AG04450 (cell line): ENCODE measurements at regions not wholly inside any gene's neighbourhood (a gene's known extent, or its start where the extent isn't known, plus 50 kb on each side); places are given as distances from the start of the nearest gene placed in this dataset.

Source experiments
- CTCF ChIA-PET: fragments of 300-600, 350-600 bp; formaldehyde crosslinking; extraction: SDS; loops from one replicate; lab custom pipeline; 2022; ENCODE audit warnings: antibody characterized with exemption, inconsistent platforms; lab: Charles Lee
- POLR2A ChIA-PET: fragments of 350-600 bp; formaldehyde crosslinking; extraction: SDS; loops from one replicate; lab custom pipeline; 2021; ENCODE audit warnings: antibody characterized with exemption, inconsistent platforms; lab: Yijun Ruan, JAX
- DNase-seq: peaks from one replicate; pipeline ENCODE4 v3.0.0-alpha.2; 2011; ENCODE audit warnings: low read depth, low spot score
- H3K27ac ChIP-seq: one replicate; pipeline ENCODE4 v1.5.1; 2012; ENCODE audit warnings: low read depth, low read length, control low read depth
- H3K27me3 ChIP-seq: one replicate; pipeline ENCODE4 v1.6.0; 2012; ENCODE audit warnings: low read length; ENCODE audit not compliant: control insufficient read depth, insufficient read depth
- H3K4me3 ChIP-seq: 2 replicates; pipeline ENCODE4 v1.5.1; 2011; ENCODE audit warnings: mild to moderate bottlenecking, low read depth, low read length, control low read depth
- H3K9me3 ChIP-seq: 2 replicates; pipeline ENCODE4 v1.5.1; 2012; ENCODE audit warnings: low read length; ENCODE audit not compliant: control insufficient read depth, insufficient read depth
- CTCF ChIP-seq: IDR thresholded peaks from 2 replicates; pipeline ENCODE4 v1.5.1; 2011; ENCODE audit warnings: low read depth, low read length, control low read depth, inconsistent platforms

DNA sequence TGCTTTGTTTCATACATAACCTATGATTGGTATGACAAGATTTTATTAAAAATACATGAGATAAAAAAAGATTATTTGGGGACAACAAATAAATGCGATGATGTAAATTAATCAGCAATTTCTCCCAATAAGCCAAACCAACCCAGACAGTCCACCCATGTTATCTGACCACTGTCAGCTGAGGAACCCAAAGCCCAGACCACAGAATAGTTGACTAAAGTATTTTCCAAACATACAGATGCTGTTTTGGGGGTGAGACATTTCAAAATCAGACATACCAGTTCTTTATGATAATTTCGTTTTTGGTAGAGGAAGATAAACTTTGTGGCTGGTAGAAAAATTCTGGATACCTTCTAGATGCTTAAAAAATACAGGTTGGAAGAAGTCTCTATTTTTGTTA is 650.8 kb upstream of the FAM241A start:
- Histone ChIP-seq H3K4me3 (no peak overlapping the region), H3K27me3 (no peaks in the 10 kb centered on the region), H3K27ac (no peak overlapping the region), H3K9me3 (no peaks in the 10 kb centered on the region)
- ChIA-PET POLR2A (interaction anchor here (1.0 kb wide), 1 partner anchor 44 kb away, joined by 12 read pairs; no protein-coding TSS in a partner anchor), CTCF (interaction anchor here (1.2 kb wide), 1 partner anchor 16 kb away, joined by 4 read pairs; no protein-coding TSS in a partner anchor)
- TF ChIP-seq CTCF: no peak
- DNase-seq: no peak

DNA sequence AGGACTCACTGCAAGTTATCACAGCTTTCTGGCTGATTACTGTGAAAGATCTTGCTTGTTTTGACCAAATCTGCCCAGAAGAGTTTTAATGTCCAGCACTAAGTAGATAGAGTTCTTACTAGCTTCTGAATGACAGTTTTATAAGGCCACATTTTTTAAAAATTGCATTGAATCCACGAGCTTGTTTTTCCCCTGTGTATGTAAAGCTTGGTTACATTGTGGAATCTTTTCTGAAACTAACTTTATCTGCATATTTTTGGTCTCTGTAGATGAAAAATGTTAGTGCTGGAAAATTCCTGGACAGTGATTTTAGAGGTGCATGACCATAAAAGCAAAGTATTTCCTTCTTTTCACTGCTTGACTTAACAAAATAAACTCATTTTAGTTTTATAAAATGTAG is 650.3 kb upstream of the FAM241A start:
- H3K27ac ChIP-seq: no peak overlapping the region
- H3K27me3 ChIP-seq: no peaks in the 10 kb centered on the region
- H3K9me3 ChIP-seq: no peaks in the 10 kb centered on the region
- DNase-seq: no peak
- ChIA-PET CTCF (interaction anchor here (1.2 kb wide), 1 partner anchor 15 kb away, joined by 4 read pairs; no protein-coding TSS in a partner anchor), POLR2A (interaction anchor here (1.0 kb wide), 1 partner anchor 43 kb away, joined by 12 read pairs; no protein-coding TSS in a partner anchor)
- no peak overlapping the region for H3K4me3 ChIP-seq
- TF ChIP-seq CTCF: no peak

DNA sequence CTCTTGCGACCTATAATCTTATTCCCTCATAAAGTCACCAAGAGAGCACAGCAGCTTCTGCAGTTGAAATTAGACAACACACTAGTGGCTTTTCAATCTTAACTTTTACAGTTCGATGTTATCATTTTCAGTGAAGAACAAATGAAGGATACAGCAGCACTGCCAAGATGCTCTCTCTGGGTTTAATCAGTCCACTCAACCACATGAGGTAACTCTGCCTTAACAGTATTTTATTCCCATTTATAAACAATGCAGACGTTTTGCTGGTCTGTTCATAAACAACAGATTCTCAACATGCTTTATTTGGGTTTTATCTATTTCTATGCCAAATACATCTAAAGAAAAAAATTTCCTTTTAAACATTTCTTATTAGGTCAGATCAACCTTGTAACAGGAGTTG is 646.0 kb upstream of the FAM241A start:
- no peak for DNase-seq
- H3K27ac ChIP-seq: no peak overlapping the region
- no peaks in the 10 kb centered on the region for H3K9me3 ChIP-seq
- no peak for TF ChIP-seq CTCF
- H3K27me3 ChIP-seq: no peaks in the 10 kb centered on the region
- ChIA-PET CTCF (interaction anchor here (0.8 kb wide), 1 partner anchor 18 kb away, joined by 4 read pairs; no protein-coding TSS in a partner anchor), POLR2A (no interaction called here)
- H3K4me3 ChIP-seq: no peak overlapping the region

DNA sequence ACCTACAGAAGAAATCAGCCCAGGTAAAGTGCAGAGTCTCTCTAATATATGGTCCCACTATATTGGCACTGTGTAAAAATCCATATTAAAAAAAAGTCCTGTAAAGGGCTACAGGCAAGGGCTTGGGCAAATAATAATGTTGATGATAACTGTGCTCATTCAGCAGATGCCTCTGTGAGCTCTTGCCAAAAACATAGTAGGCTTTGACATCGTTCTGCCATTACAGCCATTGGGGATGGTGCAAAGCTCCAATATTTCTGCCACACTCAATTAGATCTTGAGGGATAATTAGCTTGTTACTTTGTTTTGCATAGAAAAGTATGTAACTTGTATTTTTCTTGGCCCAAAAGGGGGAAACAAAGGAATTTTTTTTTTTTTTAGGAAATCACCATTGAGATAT is 645.5 kb upstream of the FAM241A start:
- no peaks in the 10 kb centered on the region for H3K9me3 ChIP-seq
- no peak overlapping the region for H3K4me3 ChIP-seq
- no peak overlapping the region for H3K27ac ChIP-seq
- ChIA-PET CTCF (no interaction called here), POLR2A (no interaction called here)
- no peak for DNase-seq
- no peak for TF ChIP-seq CTCF
- H3K27me3 ChIP-seq: no peaks in the 10 kb centered on the region

DNA sequence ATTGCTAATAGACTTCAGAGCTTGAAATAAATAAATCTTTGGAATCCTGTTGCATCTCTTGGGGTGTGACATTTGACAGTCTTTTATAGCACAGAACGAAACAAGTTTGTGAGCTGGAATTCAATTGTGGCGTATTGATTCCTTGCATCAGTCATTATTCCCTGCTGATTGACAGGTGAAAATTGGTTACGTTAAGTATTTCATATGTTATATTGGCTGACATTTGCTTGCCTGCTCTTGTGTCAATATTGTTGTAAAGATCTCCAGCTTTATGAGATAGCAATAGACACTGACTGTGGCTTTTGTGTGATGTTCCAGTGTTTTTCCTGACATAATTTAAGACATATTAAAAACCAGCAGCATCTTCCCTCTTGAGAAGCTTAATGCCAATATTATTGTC is 644.4 kb upstream of the FAM241A start:
- POLR2A ChIA-PET: no interaction called here
- CTCF ChIA-PET: no interaction called here
- DNase-seq: no peak
- H3K27ac ChIP-seq: no peak overlapping the region
- H3K4me3 ChIP-seq: no peak overlapping the region
- H3K27me3 ChIP-seq: no peaks in the 10 kb centered on the region
- H3K9me3 ChIP-seq: no peaks in the 10 kb centered on the region
- TF ChIP-seq CTCF: no peak
